OCI-LY1 (cell line): ENCODE measurements at regions not wholly inside any gene's neighbourhood (a gene's known extent, or its start where the extent isn't known, plus 50 kb on each side); places are given as distances from the start of the nearest gene placed in this dataset.

Experiments
- H2AFZ ChIP-seq: fragments of 200-600 bp; sonication (generic), shearing (Covaris generic); 2 replicates; pipeline ENCODE4 v1.6.0; 2014; ENCODE audit warnings: antibody characterized with exemption, mild to moderate bottlenecking, low read length
- H3F3A ChIP-seq: fragments of 200-600 bp; sonication (generic), shearing (Covaris generic); 2 replicates; pipeline ENCODE4 v1.6.0; 2014; ENCODE audit warnings: mild to moderate bottlenecking, antibody characterized with exemption, low read length, moderate library complexity; ENCODE audit not compliant: insufficient read depth
- H3K27ac ChIP-seq: fragments of 200-600 bp; sonication (generic); 2 replicates; pipeline ENCODE4 v1.5.1; 2014; ENCODE audit warnings: low read length, mixed run types, mild to moderate bottlenecking, low read depth; ENCODE audit not compliant: poor library complexity, severe bottlenecking
- H3K27me3 ChIP-seq: fragments of 200-600 bp; sonication (generic); 2 replicates; pipeline ENCODE4 v1.6.0; 2014; ENCODE audit warnings: antibody characterized with exemption, mild to moderate bottlenecking, low read length, moderate library complexity; ENCODE audit not compliant: insufficient read depth
- H3K36me3 ChIP-seq: fragments of 200-600 bp; sonication (generic); 2 replicates; pipeline ENCODE4 v1.6.1; 2014; ENCODE audit warnings: mild to moderate bottlenecking, antibody characterized with exemption, low read length, moderate library complexity, mixed read lengths; ENCODE audit not compliant: insufficient read depth
- H3K4me1 ChIP-seq: fragments of 200-600 bp; sonication (generic); 2 replicates; pipeline ENCODE4 v1.5.1; 2014; ENCODE audit warnings: mild to moderate bottlenecking, low read length, moderate library complexity; ENCODE audit not compliant: insufficient read depth, severe bottlenecking
- H3K4me2 ChIP-seq: fragments of 200-600 bp; sonication (generic), shearing (Covaris generic); 2 replicates; pipeline ENCODE4 v1.6.1; 2014; ENCODE audit warnings: low read length
- H3K4me3 ChIP-seq: fragments of 200-600 bp; sonication (generic); 2 replicates; pipeline ENCODE4 v1.5.1; 2014; ENCODE audit warnings: low read length, low read depth, mild to moderate bottlenecking, mixed read lengths; ENCODE audit not compliant: poor library complexity, severe bottlenecking
- H3K79me2 ChIP-seq: fragments of 200-600 bp; shearing (Covaris generic); 2 replicates; pipeline ENCODE4 v1.6.1; 2016; ENCODE audit warnings: mixed run types, low read length, mixed read lengths; ENCODE audit not compliant: insufficient read depth
- H3K9ac ChIP-seq: fragments of 200-600 bp; sonication (generic), shearing (Covaris generic); 2 replicates; pipeline ENCODE4 v1.6.1; 2014; ENCODE audit warnings: mild to moderate bottlenecking, low read length, mixed read lengths
- H3K9me2 ChIP-seq: fragments of 200-600 bp; sonication (generic), shearing (Covaris generic); 2 replicates; pipeline ENCODE4 v1.6.1; 2014; ENCODE audit warnings: low read depth, mild to moderate bottlenecking, low read length, mixed read lengths
- H3K9me3 ChIP-seq: fragments of 200-600 bp; shearing (Covaris generic); 2 replicates; pipeline ENCODE4 v1.6.1; 2014; ENCODE audit warnings: low read length, mixed read lengths
- H4K20me1 ChIP-seq: fragments of 200-600 bp; sonication (generic), shearing (Covaris generic); 2 replicates; pipeline ENCODE4 v1.6.0; 2016; ENCODE audit warnings: mild to moderate bottlenecking, low read length; ENCODE audit not compliant: insufficient read depth
- CTCF ChIP-seq: fragments of 200-600 bp; sonication (generic), shearing (Covaris generic); IDR thresholded peaks from 2 replicates; pipeline ENCODE4 v1.5.1; 2017; ENCODE audit warnings: mild to moderate bottlenecking, antibody characterized with exemption, low read length, moderate library complexity, mixed read lengths
- EZH2 ChIP-seq: fragments of 200-600 bp; sonication (generic), shearing (Covaris generic); IDR thresholded peaks from 2 replicates; pipeline ENCODE4 v1.8.0; 2017; ENCODE audit warnings: borderline replicate concordance, mixed run types, mild to moderate bottlenecking, antibody characterized with exemption, low read length, moderate library complexity, mixed read lengths

DNA sequence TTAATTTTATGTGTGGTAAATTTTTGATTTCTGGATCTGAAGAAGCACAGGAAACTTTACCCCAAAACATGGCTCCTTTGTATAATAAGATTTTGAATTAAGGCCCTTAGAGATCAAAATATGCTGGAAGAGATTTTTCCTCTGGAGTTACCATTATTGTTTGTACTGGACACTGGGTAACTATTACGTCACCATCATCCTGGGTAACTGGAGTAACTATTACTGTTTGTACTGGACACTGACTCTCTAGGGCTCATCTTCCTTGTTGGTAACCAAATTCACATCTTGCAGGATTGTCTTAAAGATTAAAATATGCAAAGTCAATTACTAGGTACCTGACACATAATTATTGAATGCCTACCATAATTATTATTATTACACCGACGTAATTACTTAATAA is 593.8 kb upstream of the GOT2 start:
- Histone ChIP-seq H3K27ac (no peak overlapping the region), H3K9me2 (no peaks in the 10 kb centered on the region), H3K79me2 (no peaks in the 10 kb centered on the region), H3K4me1 (no peaks in the 10 kb centered on the region), H3K27me3 (no peaks in the 10 kb centered on the region), H3K9me3 (no peaks in the 10 kb centered on the region), H3K36me3 (no peaks in the 10 kb centered on the region), H4K20me1 (no peaks in the 10 kb centered on the region), H3F3A (no peaks in the 10 kb centered on the region), H2AFZ (no peak overlapping the region), H3K4me3 (no peak overlapping the region), H3K9ac (no peak overlapping the region), H3K4me2 (no peak overlapping the region)
- TF ChIP-seq CTCF (no peak), EZH2 (no peak)

- H3K4me2 ChIP-seq, result no peak overlapping the region
- no peaks in the 10 kb centered on the region for H3K9me3 ChIP-seq
- no peak overlapping the region for H3K4me3 ChIP-seq
- H3K4me1 ChIP-seq, result no peaks in the 10 kb centered on the region
- no peaks in the 10 kb centered on the region for H3K36me3 ChIP-seq
- no peak overlapping the region for H2AFZ ChIP-seq
- no peak overlapping the region for H3K27ac ChIP-seq
- TF ChIP-seq EZH2 (no peak), CTCF (no peak)
- H3K79me2 ChIP-seq, result no peaks in the 10 kb centered on the region
- no peaks in the 10 kb centered on the region for H3K9me2 ChIP-seq
- no peaks in the 10 kb centered on the region for H4K20me1 ChIP-seq
- H3K9ac ChIP-seq, result no peak overlapping the region
- H3K27me3 ChIP-seq, result no peaks in the 10 kb centered on the region
- no peaks in the 10 kb centered on the region for H3F3A ChIP-seq
These were observed 592.8 kb upstream of the GOT2 start for GRCh38 chr16:59326955-59327354.

DNA sequence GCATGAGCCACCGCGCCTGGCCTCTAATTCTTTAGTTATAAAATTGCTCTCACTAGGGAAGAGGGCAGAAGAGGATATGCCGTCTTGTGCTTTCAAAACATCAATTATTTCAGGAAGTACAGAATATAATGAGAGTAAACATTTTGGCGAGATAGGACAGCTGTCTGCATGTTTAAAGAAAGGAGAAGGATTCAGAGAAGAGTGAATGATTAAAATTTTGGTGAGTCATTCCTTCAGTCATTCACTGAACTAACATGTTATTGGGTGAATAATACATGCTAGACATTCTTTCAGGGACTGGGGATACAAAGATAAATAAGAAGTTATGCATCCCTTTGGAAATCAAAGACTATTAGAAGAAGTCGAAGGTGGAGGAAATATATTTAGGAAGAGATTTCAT is 590.3 kb upstream of the GOT2 start:
- H3K4me2 ChIP-seq, result no peak overlapping the region
- no peaks in the 10 kb centered on the region for H3K27me3 ChIP-seq
- H4K20me1 ChIP-seq, result no peaks in the 10 kb centered on the region
- H3K4me1 ChIP-seq, result no peaks in the 10 kb centered on the region
- no peak overlapping the region for H3K9ac ChIP-seq
- H3K27ac ChIP-seq, result no peak overlapping the region
- no peak overlapping the region for H3K4me3 ChIP-seq
- H3K9me2 ChIP-seq, result no peaks in the 10 kb centered on the region
- no peaks in the 10 kb centered on the region for H3K9me3 ChIP-seq
- no peaks in the 10 kb centered on the region for H3K79me2 ChIP-seq
- TF ChIP-seq CTCF, result no peak
- no peak for TF ChIP-seq EZH2
- H2AFZ ChIP-seq, result no peak overlapping the region
- no peaks in the 10 kb centered on the region for H3F3A ChIP-seq
- no peaks in the 10 kb centered on the region for H3K36me3 ChIP-seq
